Activated CD4-positive, alpha-beta memory T cell treated with anti-CD3 and anti-CD28 coated beads, Interleukin-2, amount 10 ng/mL, durations not matched to agents 7 days and 5 days (primary cell): ENCODE measurements at regions not wholly inside any gene's neighbourhood (a gene's known extent, or its start where the extent isn't known, plus 50 kb on each side); places are given as distances from the start of the nearest gene placed in this dataset.
"Not testable (repeated sequence)": the region's sequence is repeated elsewhere in the genome, so short reads cannot be mapped to it uniquely, and the experiment has no call there.

ENCODE experiments used
- CTCF ChIA-PET: fragments of 350-600 bp; sonication (Branson Sonifier 250); formaldehyde crosslinking; loops from one replicate; lab custom pipeline; 2021; ENCODE audit warnings: antibody characterized with exemption, inconsistent platforms; lab: Charles Lee
- POLR2A ChIA-PET: fragments of 350-600 bp; sonication (Branson Sonifier 250); formaldehyde crosslinking; loops from one replicate; lab custom pipeline; 2021; ENCODE audit warnings: antibody characterized with exemption; lab: Charles Lee
- DNase-seq: peaks from one replicate; pipeline ENCODE4 v3.0.0-alpha.2; 2020
- H3K27ac Mint-ChIP-seq: one replicate; pipeline ENCODE4 v1.8.0; 2021; ENCODE audit warnings: mild to moderate bottlenecking, mixed read lengths
- H3K27me3 Mint-ChIP-seq: one replicate; pipeline ENCODE4 v1.8.0; 2021; ENCODE audit warnings: mixed read lengths
- H3K36me3 Mint-ChIP-seq: one replicate; pipeline ENCODE4 v1.8.0; 2021; ENCODE audit warnings: low read depth, mixed read lengths
- H3K4me1 Mint-ChIP-seq: one replicate; pipeline ENCODE4 v1.8.0; 2021; ENCODE audit warnings: mixed read lengths
- H3K4me3 Mint-ChIP-seq: one replicate; pipeline ENCODE4 v1.8.0; 2021; ENCODE audit warnings: mild to moderate bottlenecking, mixed read lengths
- H3K9me3 Mint-ChIP-seq: one replicate; pipeline ENCODE4 v1.8.0; 2021; ENCODE audit warnings: mixed read lengths

GRCh38 chr7:47052541-47053208, 529.2 kb downstream of the TNS3 start:
- H3K36me3 Mint-ChIP-seq, H3K27me3 Mint-ChIP-seq, H3K4me3 Mint-ChIP-seq, H3K27ac Mint-ChIP-seq, H3K9me3 Mint-ChIP-seq, CTCF ChIA-PET, DNase-seq, H3K4me1 Mint-ChIP-seq, POLR2A ChIA-PET: not testable (repeated sequence)

DNA sequence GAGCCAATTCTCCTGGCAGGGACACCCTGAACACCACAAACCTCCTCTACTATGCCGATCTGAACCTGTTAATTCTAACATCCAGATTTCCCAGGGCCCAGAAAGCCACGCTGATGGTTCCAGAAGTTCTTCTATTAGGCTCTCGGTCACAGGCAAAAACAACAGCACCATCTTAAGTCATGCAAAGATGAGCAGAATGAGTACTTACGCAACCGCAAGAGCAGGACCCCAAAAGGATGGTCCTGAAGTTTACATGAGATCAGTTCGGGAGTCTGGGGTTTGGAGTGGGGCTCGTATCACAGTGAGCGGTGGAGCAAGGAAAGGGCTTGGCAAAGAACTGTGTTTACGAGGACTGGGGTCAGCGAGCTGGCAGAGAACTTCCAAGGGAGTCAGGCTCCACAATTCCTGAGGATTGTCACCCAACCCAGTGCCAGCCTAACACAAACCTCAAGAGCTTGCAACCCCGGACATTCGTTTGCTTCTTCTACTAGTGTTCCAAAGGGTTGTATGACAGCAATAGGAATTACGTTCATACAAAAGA, 532.6 kb downstream of the TNS3 start:
- Mint-ChIP-seq H3K36me3 (no peaks in the 10 kb centered on the region), H3K27ac (no peak overlapping the region), H3K9me3 (peaks cover 6% of the 10 kb centered on the region), H3K4me3 (no peak overlapping the region), H3K4me1 (no peaks in the 10 kb centered on the region), H3K27me3 (no peaks in the 10 kb centered on the region)
- POLR2A ChIA-PET, result no interaction called here
- CTCF ChIA-PET, result no interaction called here
- no peak for DNase-seq

GRCh38 chr7:47047384-47047783, 534.5 kb downstream of the TNS3 start:
- Mint-ChIP-seq H3K27ac (no peak overlapping the region), H3K9me3 (no peaks in the 10 kb centered on the region), H3K4me3 (no peak overlapping the region), H3K27me3 (no peaks in the 10 kb centered on the region), H3K4me1 (no peaks in the 10 kb centered on the region), H3K36me3 (no peaks in the 10 kb centered on the region)
- ChIA-PET POLR2A (no interaction called here), CTCF (no interaction called here)
- DNase-seq, result no peak

- H3K4me3 Mint-ChIP-seq, result no peak overlapping the region
- no peak for DNase-seq
- H3K27me3 Mint-ChIP-seq, result no peaks in the 10 kb centered on the region
- no peaks in the 10 kb centered on the region for H3K9me3 Mint-ChIP-seq
- H3K36me3 Mint-ChIP-seq, result no peaks in the 10 kb centered on the region
- H3K4me1 Mint-ChIP-seq, result no peaks in the 10 kb centered on the region
- H3K27ac Mint-ChIP-seq, result no peak overlapping the region
- CTCF ChIA-PET, result no interaction called here
- POLR2A ChIA-PET, result no interaction called here
Observed at GRCh38 chr7:47046949-47047348, 535.0 kb downstream of the TNS3 start.

GRCh38 chr7:47045207-47046051, 536.5 kb downstream of the TNS3 start:
- Mint-ChIP-seq H3K4me1 (no peaks in the 10 kb centered on the region), H3K27ac (no peak overlapping the region), H3K27me3 (no peaks in the 10 kb centered on the region), H3K4me3 (no peak overlapping the region), H3K36me3 (no peaks in the 10 kb centered on the region), H3K9me3 (no peaks in the 10 kb centered on the region)
- no peak for DNase-seq
- POLR2A ChIA-PET, result no interaction called here
- CTCF ChIA-PET, result no interaction called here

DNA sequence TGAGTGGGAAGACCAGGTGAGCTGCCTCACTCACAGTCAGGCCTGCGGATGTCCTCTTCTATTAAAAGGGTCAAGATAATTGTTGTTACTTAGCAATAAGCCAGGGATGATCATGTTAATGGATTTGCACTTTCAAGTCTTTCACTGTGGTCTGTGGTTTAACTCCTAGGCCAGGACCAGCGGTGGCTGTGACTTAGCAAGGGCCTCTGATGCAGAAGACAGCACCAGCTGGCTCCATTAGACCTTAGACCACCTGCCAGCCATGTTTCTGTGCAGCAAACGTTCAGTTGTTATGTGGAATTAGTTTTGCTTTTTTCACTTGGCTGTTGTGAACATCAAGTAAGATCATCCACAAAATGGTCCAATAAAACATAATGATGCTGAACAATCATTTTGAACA, 537.3 kb downstream of the TNS3 start:
- no peaks in the 10 kb centered on the region for H3K9me3 Mint-ChIP-seq
- DNase-seq, result no peak
- no peaks in the 10 kb centered on the region for H3K36me3 Mint-ChIP-seq
- no peak overlapping the region for H3K4me3 Mint-ChIP-seq
- H3K27me3 Mint-ChIP-seq, result no peaks in the 10 kb centered on the region
- POLR2A ChIA-PET, result no interaction called here
- H3K27ac Mint-ChIP-seq, result no peak overlapping the region
- CTCF ChIA-PET, result no interaction called here
- H3K4me1 Mint-ChIP-seq, result no peaks in the 10 kb centered on the region

- Mint-ChIP-seq H3K27me3 (no peaks in the 10 kb centered on the region), H3K9me3 (no peaks in the 10 kb centered on the region)
- no peak for DNase-seq
Observed at GRCh38 chr7:47043304-47043703, 538.6 kb downstream of the TNS3 start.

DNA sequence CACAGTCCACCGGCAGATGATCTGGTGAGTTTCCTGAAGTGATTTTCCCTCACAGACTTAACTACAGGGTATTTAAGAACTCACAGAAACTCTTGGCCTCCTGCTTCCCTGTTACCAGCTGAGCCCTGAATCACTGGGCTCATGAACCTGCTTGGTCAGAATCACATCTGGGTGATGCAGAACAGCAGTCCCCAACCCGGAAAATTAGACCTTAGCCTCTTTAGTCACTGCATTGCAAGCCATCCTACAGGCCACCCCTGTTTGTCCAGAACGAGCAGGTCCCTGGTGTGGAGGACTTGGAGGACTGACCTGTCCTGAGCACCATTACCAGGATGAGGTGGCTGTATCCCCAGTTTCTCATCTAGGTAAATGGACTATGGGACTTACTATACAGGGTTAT, 539.2 kb downstream of the TNS3 start:
- Mint-ChIP-seq H3K27ac (no peak overlapping the region), H3K4me1 (no peaks in the 10 kb centered on the region), H3K27me3 (no peaks in the 10 kb centered on the region), H3K4me3 (no peak overlapping the region), H3K36me3 (no peaks in the 10 kb centered on the region), H3K9me3 (no peaks in the 10 kb centered on the region)
- ChIA-PET CTCF (no interaction called here), POLR2A (no interaction called here)
- DNase-seq, result no peak

More at GRCh38 chr7:47043304-47043703, 538.6 kb downstream of the TNS3 start:
- CTCF ChIA-PET, result no interaction called here
- POLR2A ChIA-PET, result no interaction called here
- Mint-ChIP-seq H3K27ac (no peak overlapping the region), H3K4me3 (no peak overlapping the region), H3K4me1 (no peaks in the 10 kb centered on the region), H3K36me3 (no peaks in the 10 kb centered on the region)

DNA sequence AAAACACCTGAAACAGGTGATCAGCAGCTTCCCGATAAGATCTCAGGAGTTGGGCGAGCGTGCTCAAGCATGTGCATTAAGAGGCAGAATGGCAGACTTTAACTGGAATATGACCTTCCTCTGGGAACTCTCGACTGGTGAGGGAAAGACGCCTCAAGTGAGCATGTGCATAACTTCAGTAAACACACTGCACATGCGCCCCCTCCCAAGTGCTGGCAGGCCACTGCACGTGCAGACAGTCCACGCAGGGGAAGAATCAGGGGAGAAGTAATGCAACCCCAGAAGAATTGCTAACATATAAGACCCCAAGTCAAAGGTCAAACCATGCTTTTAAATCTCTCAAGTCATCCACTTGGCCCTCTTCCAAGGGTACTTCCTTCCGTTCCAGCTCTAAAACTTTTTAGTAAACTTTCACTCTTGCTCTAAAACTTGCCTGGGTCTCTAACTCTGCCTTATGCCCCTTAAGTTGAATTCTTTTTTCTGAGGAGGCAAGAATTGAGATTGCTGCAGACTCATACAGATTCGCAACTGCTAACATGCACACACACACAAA, 541.0 kb downstream of the TNS3 start:
- Mint-ChIP-seq H3K36me3 (no peaks in the 10 kb centered on the region), H3K27ac (no peak overlapping the region), H3K27me3 (no peaks in the 10 kb centered on the region), H3K9me3 (no peaks in the 10 kb centered on the region), H3K4me3 (no peak overlapping the region), H3K4me1 (no peaks in the 10 kb centered on the region)
- DNase-seq, result no peak
- ChIA-PET CTCF (no interaction called here), POLR2A (no interaction called here)

GRCh38 chr7:47039904-47040303, 542.0 kb downstream of the TNS3 start:
- Mint-ChIP-seq H3K4me1 (no peaks in the 10 kb centered on the region), H3K27ac (no peak overlapping the region), H3K27me3 (no peaks in the 10 kb centered on the region), H3K9me3 (no peaks in the 10 kb centered on the region), H3K4me3 (no peak overlapping the region), H3K36me3 (no peaks in the 10 kb centered on the region)
- CTCF ChIA-PET, result no interaction called here
- POLR2A ChIA-PET, result no interaction called here
- no peak for DNase-seq

GRCh38 chr7:47039089-47039648, 542.7 kb downstream of the TNS3 start:
- no peak for DNase-seq
- CTCF ChIA-PET, result no interaction called here
- Mint-ChIP-seq H3K9me3 (no peaks in the 10 kb centered on the region), H3K36me3 (no peaks in the 10 kb centered on the region), H3K27ac (no peak overlapping the region), H3K27me3 (no peaks in the 10 kb centered on the region), H3K4me1 (no peaks in the 10 kb centered on the region), H3K4me3 (no peak overlapping the region)
- POLR2A ChIA-PET, result no interaction called here

- no peak for DNase-seq
- H3K9me3 Mint-ChIP-seq, result no peaks in the 10 kb centered on the region
- H3K4me1 Mint-ChIP-seq, result no peaks in the 10 kb centered on the region
- no peak overlapping the region for H3K27ac Mint-ChIP-seq
- no peak overlapping the region for H3K4me3 Mint-ChIP-seq
- no peaks in the 10 kb centered on the region for H3K27me3 Mint-ChIP-seq
- no peaks in the 10 kb centered on the region for H3K36me3 Mint-ChIP-seq
- ChIA-PET CTCF (no interaction called here), POLR2A (no interaction called here)
Observed at GRCh38 chr7:47038621-47039020, 543.3 kb downstream of the TNS3 start.

- Mint-ChIP-seq H3K36me3 (no peaks in the 10 kb centered on the region), H3K27me3 (no peaks in the 10 kb centered on the region), H3K4me3 (no peak overlapping the region), H3K27ac (no peak overlapping the region), H3K9me3 (no peaks in the 10 kb centered on the region), H3K4me1 (no peaks in the 10 kb centered on the region)
- POLR2A ChIA-PET, result no interaction called here
- CTCF ChIA-PET, result no interaction called here
- no peak for DNase-seq
Observed at GRCh38 chr7:47037607-47038006, 544.3 kb downstream of the TNS3 start.
